K562 (cell line): ENCODE measurements at regions not wholly inside any gene's neighbourhood (a gene's known extent, or its start where the extent isn't known, plus 50 kb on each side); places are given as distances from the start of the nearest gene placed in this dataset.

ENCODE experiments used
- EP300 ChIP-seq: IDR thresholded peaks from 2 replicates; pipeline ENCODE4 v1.6.1; 2012; ENCODE audit warnings: low read length, improper control_type of control experiment
- HDGF ChIP-seq: fragments of 450-650 bp; IDR thresholded peaks from 2 replicates; pipeline ENCODE4 v1.6.1; 2016
- KDM5B ChIP-seq: fragments of 200-600 bp; sonication (generic); IDR thresholded peaks from 2 replicates; pipeline ENCODE4 v1.6.1; 2012; ENCODE audit warnings: low read depth, mild to moderate bottlenecking, moderate library complexity, low read length, control low read depth, inconsistent platforms; ENCODE audit not compliant: insufficient replicate concordance
- KHSRP ChIP-seq: fragments of 450-650 bp; IDR thresholded peaks from 2 replicates; pipeline ENCODE4 v1.6.1; 2017
- PCBP2 ChIP-seq: fragments of 200-400 bp; formaldehyde crosslinking; IDR thresholded peaks from 2 replicates; pipeline ENCODE4 v1.6.1; 2018; ENCODE audit warnings: low read length, low read depth, mild to moderate bottlenecking, moderate library complexity; ENCODE audit not compliant: poor library complexity, severe bottlenecking
- POLR2A ChIP-seq: fragments of 450-650 bp; conservative IDR thresholded peaks from 2 replicates; pipeline ENCODE4 v1.6.1; 2016
- POLR2AphosphoS5 ChIP-seq: IDR thresholded peaks from 2 replicates; pipeline ENCODE4 v1.6.1; 2011; ENCODE audit warnings: mild to moderate bottlenecking, low read depth, low read length, moderate library complexity; ENCODE audit not compliant: control insufficient read depth, insufficient read depth
- RFX5 ChIP-seq: IDR thresholded peaks from 2 replicates; pipeline ENCODE4 v1.6.1; 2011; ENCODE audit warnings: low read depth, mild to moderate bottlenecking, improper control_type of control experiment, low read length
- SIN3A ChIP-seq, 2 experiments: fragments of 150-350 bp in 1 of 2; IDR thresholded peaks; 2 replicates each; pipeline ENCODE4 v1.6.1; 2011 to 2016; ENCODE audit warnings: borderline replicate concordance in 2 of 2, low read depth in 2 of 2, low read length in 2 of 2, mild to moderate bottlenecking in 2 of 2, moderate library complexity in 2 of 2; ENCODE audit not compliant: control insufficient read depth in 1 of 2
- TRIM24 ChIP-seq, 2 experiments: fragments of 450-650 bp; IDR thresholded peaks; 2 replicates each; pipeline ENCODE4 v1.6.1; 2016
- YY1 ChIP-seq, 3 experiments: IDR thresholded peaks; 2 replicates each; pipeline ENCODE4 v1.6.1; 2011; ENCODE audit warnings: low read length in 2 of 3, mild to moderate bottlenecking in 2 of 3, moderate library complexity in 2 of 3, borderline replicate concordance in 1 of 3, control low read depth in 1 of 3, low read depth in 1 of 3; ENCODE audit not compliant: insufficient read depth in 3 of 3, insufficient replicate concordance in 2 of 3, control insufficient read depth in 1 of 3, insufficient read length in 1 of 3; ENCODE audit errors: extremely low read depth in 1 of 3
- ZNF408 ChIP-seq: fragments of 250-450 bp; sonication (Bioruptor Pico); IDR thresholded peaks from 2 replicates; pipeline ENCODE4 v1.4.0; 2020; ENCODE audit warnings: low read depth, mild to moderate bottlenecking, moderate library complexity
- TF ChIP-seq, protein P1 (sequence below), 3 experiments: IDR thresholded peaks in 2 of 3; conservative IDR thresholded peaks in 1 of 3; 2 replicates each; pipeline ENCODE4 v1.5.1; 2011 to 2012; ENCODE audit warnings: low read length in 3 of 3, mild to moderate bottlenecking in 3 of 3, control low read depth in 2 of 3, improper control_type of control experiment in 1 of 3, inconsistent platforms in 1 of 3, low read depth in 1 of 3, mixed read lengths in 1 of 3, moderate library complexity in 1 of 3; ENCODE audit not compliant: insufficient read depth in 2 of 3
- TF ChIP-seq, protein P2 (sequence below): sonication (generic); formaldehyde crosslinking; IDR thresholded peaks from 2 replicates; pipeline ENCODE4 v1.8.1; 2022; ENCODE audit warnings: missing genetic modification reagents

DNA sequence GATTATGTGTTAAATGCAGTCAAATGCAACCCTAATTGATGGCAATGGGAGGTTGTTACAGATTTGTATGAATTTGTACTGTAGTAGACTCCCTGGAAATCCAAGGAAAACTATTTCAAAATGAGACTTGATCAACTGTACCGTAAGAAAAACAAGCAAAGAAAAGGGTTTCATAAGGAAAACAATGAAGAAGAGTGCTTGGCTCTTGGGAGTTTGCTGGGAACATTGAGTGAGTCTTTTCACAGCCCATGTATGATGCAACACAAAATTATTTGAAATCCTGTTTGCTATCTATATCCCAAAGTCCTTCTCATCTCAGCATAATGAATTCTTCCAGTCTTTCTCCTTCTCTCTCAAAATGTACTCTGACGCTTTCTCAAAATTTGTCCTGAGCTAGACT, 67.0 kb upstream of the OSR1 start:
- no peak for TF ChIP-seq TRIM24 (IDR thresholded peaks at IDR 0.05)
- no peak for TF ChIP-seq POLR2AphosphoS5
- no peak for TF ChIP-seq POLR2A
- TF ChIP-seq PCBP2 = no peak
- TF ChIP-seq KHSRP = no peak
- no peak for TF ChIP-seq RFX5
- TF ChIP-seq KDM5B = no peak
- no peak for TF ChIP-seq EP300
- TF ChIP-seq YY1 (IDR thresholded peaks at IDR 0.05; ENCODE audit: borderline replicate concordance in 1 of 3, control insufficient read depth in 1 of 3, extremely low read depth in 1 of 3, insufficient read depth in 3 of 3, insufficient read length in 1 of 3, insufficient replicate concordance in 2 of 3, low read depth in 1 of 3, low read length in 2 of 3) = no peak
- TF ChIP-seq ZNF408 (CRISPR knock-in tag) = no peak
- TF ChIP-seq HDGF = no peak
- TF ChIP-seq SIN3A (IDR thresholded peaks at IDR 0.05; ENCODE audit: borderline replicate concordance in 2 of 2, control insufficient read depth in 1 of 2, low read depth in 2 of 2, low read length in 2 of 2) = no peak
- TF ChIP-seq, protein P1, sequence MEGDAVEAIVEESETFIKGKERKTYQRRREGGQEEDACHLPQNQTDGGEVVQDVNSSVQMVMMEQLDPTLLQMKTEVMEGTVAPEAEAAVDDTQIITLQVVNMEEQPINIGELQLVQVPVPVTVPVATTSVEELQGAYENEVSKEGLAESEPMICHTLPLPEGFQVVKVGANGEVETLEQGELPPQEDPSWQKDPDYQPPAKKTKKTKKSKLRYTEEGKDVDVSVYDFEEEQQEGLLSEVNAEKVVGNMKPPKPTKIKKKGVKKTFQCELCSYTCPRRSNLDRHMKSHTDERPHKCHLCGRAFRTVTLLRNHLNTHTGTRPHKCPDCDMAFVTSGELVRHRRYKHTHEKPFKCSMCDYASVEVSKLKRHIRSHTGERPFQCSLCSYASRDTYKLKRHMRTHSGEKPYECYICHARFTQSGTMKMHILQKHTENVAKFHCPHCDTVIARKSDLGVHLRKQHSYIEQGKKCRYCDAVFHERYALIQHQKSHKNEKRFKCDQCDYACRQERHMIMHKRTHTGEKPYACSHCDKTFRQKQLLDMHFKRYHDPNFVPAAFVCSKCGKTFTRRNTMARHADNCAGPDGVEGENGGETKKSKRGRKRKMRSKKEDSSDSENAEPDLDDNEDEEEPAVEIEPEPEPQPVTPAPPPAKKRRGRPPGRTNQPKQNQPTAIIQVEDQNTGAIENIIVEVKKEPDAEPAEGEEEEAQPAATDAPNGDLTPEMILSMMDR (IDR thresholded peaks at IDR 0.05 in 2 of 3, conservative IDR thresholded peaks at IDR 0.05 in 1 of 3; ENCODE audit: insufficient read depth in 2 of 3, low read depth in 1 of 3, low read length in 3 of 3) = no peak
- TF ChIP-seq, protein P2, sequence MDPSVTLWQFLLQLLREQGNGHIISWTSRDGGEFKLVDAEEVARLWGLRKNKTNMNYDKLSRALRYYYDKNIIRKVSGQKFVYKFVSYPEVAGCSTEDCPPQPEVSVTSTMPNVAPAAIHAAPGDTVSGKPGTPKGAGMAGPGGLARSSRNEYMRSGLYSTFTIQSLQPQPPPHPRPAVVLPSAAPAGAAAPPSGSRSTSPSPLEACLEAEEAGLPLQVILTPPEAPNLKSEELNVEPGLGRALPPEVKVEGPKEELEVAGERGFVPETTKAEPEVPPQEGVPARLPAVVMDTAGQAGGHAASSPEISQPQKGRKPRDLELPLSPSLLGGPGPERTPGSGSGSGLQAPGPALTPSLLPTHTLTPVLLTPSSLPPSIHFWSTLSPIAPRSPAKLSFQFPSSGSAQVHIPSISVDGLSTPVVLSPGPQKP (CRISPR knock-in tag) = no peak
